Liver (tissue), 3 donors: ENCODE measurements at regions not wholly inside any gene's neighbourhood (a gene's known extent, or its start where the extent isn't known, plus 50 kb on each side); places are given as distances from the start of the nearest gene placed in this dataset.

Experiments
- EGR1 ChIP-seq, 2 donors: IDR thresholded peaks; 2 replicates each; pipeline ENCODE4 v1.6.1; 2016 to 2018; ENCODE audit warnings: antibody characterized with exemption in 2 of 2, low read depth in 2 of 2
- FOXA1 ChIP-seq: IDR thresholded peaks from 2 replicates; pipeline ENCODE4 v1.6.1; 2016; ENCODE audit warnings: antibody characterized with exemption
- GABPA ChIP-seq, 2 donors: IDR thresholded peaks in 1 of 2; conservative IDR thresholded peaks in 1 of 2; 2 replicates each; pipeline ENCODE4 v1.6.1; 2016; ENCODE audit warnings: antibody characterized with exemption in 2 of 2, mild to moderate bottlenecking in 1 of 2, moderate library complexity in 1 of 2
- HNF4G ChIP-seq: IDR thresholded peaks from 2 replicates; pipeline ENCODE4 v1.6.1; 2016; ENCODE audit warnings: antibody characterized with exemption
- RAD21 ChIP-seq, 2 donors: IDR thresholded peaks; 2 replicates each; pipeline ENCODE4 v1.6.1; 2016; ENCODE audit warnings: antibody characterized with exemption in 2 of 2, mild to moderate bottlenecking in 2 of 2
- RXRA ChIP-seq, 2 donors: IDR thresholded peaks; 2 replicates each; pipeline ENCODE4 v1.6.1; 2017 to 2018; ENCODE audit warnings: antibody characterized with exemption in 2 of 2, mild to moderate bottlenecking in 1 of 2
- SP1 ChIP-seq: IDR thresholded peaks from 2 replicates; pipeline ENCODE4 v1.6.1; 2018; ENCODE audit warnings: antibody characterized with exemption, mild to moderate bottlenecking
- TAF1 ChIP-seq: conservative IDR thresholded peaks from 2 replicates; pipeline ENCODE4 v1.6.1; 2016; ENCODE audit warnings: antibody characterized with exemption, mild to moderate bottlenecking
- YY1 ChIP-seq: IDR thresholded peaks from 2 replicates; pipeline ENCODE4 v1.6.1; 2016; ENCODE audit warnings: antibody characterized with exemption, mild to moderate bottlenecking
- TF ChIP-seq, protein P1 (sequence below): fragments of 150-350 bp; IDR thresholded peaks from 2 replicates; pipeline ENCODE4 v1.5.1; 2017; ENCODE audit warnings: improper control_type of control experiment, low read depth, low read length; ENCODE audit not compliant: missing input control
- TF ChIP-seq, protein P2 (sequence below): IDR thresholded peaks from 2 replicates; pipeline ENCODE4 v1.6.1; 2016; ENCODE audit warnings: antibody characterized with exemption
- TF ChIP-seq, protein P3 (sequence below): IDR thresholded peaks from 2 replicates; pipeline ENCODE4 v1.6.1; 2016; ENCODE audit warnings: antibody characterized with exemption, mild to moderate bottlenecking
- TF ChIP-seq, protein P4 (sequence below): IDR thresholded peaks from 2 replicates; pipeline ENCODE4 v1.6.1; 2016; ENCODE audit warnings: antibody characterized with exemption
- TF ChIP-seq, protein P5 (sequence below): IDR thresholded peaks from 2 replicates; pipeline ENCODE4 v1.6.1; 2016; ENCODE audit warnings: antibody characterized with exemption
- donor health status: healthy.
- donor health status: healthy.

DNA sequence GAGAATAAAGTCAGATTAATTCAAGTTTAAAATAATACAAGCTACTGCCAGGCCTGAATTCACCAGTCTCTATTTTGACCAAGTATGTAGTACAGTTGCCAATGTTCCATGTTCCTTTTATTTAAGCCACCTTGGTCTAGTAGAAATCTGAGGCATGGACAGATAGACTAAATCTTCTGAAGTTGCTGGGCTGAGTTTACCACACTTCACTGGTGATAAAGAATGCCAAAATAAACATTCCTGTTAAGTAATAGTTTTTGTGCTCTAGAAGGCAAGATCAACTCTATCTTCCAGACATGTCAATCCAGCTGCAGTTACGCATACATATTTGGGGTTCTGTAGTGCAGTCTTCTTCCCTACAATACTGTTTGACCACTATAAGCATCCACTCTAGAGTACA lies 83.9 kb upstream of the C11orf87 start:
- TF ChIP-seq, protein P1, sequence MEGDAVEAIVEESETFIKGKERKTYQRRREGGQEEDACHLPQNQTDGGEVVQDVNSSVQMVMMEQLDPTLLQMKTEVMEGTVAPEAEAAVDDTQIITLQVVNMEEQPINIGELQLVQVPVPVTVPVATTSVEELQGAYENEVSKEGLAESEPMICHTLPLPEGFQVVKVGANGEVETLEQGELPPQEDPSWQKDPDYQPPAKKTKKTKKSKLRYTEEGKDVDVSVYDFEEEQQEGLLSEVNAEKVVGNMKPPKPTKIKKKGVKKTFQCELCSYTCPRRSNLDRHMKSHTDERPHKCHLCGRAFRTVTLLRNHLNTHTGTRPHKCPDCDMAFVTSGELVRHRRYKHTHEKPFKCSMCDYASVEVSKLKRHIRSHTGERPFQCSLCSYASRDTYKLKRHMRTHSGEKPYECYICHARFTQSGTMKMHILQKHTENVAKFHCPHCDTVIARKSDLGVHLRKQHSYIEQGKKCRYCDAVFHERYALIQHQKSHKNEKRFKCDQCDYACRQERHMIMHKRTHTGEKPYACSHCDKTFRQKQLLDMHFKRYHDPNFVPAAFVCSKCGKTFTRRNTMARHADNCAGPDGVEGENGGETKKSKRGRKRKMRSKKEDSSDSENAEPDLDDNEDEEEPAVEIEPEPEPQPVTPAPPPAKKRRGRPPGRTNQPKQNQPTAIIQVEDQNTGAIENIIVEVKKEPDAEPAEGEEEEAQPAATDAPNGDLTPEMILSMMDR: no peak
- TF ChIP-seq, protein P2, sequence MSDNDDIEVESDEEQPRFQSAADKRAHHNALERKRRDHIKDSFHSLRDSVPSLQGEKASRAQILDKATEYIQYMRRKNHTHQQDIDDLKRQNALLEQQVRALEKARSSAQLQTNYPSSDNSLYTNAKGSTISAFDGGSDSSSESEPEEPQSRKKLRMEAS: no peak
- TF ChIP-seq, protein P3, sequence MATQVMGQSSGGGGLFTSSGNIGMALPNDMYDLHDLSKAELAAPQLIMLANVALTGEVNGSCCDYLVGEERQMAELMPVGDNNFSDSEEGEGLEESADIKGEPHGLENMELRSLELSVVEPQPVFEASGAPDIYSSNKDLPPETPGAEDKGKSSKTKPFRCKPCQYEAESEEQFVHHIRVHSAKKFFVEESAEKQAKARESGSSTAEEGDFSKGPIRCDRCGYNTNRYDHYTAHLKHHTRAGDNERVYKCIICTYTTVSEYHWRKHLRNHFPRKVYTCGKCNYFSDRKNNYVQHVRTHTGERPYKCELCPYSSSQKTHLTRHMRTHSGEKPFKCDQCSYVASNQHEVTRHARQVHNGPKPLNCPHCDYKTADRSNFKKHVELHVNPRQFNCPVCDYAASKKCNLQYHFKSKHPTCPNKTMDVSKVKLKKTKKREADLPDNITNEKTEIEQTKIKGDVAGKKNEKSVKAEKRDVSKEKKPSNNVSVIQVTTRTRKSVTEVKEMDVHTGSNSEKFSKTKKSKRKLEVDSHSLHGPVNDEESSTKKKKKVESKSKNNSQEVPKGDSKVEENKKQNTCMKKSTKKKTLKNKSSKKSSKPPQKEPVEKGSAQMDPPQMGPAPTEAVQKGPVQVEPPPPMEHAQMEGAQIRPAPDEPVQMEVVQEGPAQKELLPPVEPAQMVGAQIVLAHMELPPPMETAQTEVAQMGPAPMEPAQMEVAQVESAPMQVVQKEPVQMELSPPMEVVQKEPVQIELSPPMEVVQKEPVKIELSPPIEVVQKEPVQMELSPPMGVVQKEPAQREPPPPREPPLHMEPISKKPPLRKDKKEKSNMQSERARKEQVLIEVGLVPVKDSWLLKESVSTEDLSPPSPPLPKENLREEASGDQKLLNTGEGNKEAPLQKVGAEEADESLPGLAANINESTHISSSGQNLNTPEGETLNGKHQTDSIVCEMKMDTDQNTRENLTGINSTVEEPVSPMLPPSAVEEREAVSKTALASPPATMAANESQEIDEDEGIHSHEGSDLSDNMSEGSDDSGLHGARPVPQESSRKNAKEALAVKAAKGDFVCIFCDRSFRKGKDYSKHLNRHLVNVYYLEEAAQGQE: no peak
- TF ChIP-seq SP1 (no peak), RAD21 (IDR thresholded peaks at IDR 0.05) (no peak), TAF1 (no peak), RXRA (IDR thresholded peaks at IDR 0.05) (no peak), YY1 (no peak), HNF4G (no peak), GABPA (IDR thresholded peaks at IDR 0.05 in 1 of 2, conservative IDR thresholded peaks at IDR 0.05 in 1 of 2) (no peak), EGR1 (IDR thresholded peaks at IDR 0.05; ENCODE audit: low read depth in 2 of 2) (no peak), FOXA1 (no peak)
- TF ChIP-seq, protein P4, sequence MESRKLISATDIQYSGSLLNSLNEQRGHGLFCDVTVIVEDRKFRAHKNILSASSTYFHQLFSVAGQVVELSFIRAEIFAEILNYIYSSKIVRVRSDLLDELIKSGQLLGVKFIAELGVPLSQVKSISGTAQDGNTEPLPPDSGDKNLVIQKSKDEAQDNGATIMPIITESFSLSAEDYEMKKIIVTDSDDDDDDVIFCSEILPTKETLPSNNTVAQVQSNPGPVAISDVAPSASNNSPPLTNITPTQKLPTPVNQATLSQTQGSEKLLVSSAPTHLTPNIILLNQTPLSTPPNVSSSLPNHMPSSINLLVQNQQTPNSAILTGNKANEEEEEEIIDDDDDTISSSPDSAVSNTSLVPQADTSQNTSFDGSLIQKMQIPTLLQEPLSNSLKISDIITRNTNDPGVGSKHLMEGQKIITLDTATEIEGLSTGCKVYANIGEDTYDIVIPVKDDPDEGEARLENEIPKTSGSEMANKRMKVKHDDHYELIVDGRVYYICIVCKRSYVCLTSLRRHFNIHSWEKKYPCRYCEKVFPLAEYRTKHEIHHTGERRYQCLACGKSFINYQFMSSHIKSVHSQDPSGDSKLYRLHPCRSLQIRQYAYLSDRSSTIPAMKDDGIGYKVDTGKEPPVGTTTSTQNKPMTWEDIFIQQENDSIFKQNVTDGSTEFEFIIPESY: no peak
- TF ChIP-seq, protein P5, sequence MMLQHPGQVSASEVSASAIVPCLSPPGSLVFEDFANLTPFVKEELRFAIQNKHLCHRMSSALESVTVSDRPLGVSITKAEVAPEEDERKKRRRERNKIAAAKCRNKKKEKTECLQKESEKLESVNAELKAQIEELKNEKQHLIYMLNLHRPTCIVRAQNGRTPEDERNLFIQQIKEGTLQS: no peak
